CD4-positive, alpha-beta T cell (primary cell): ENCODE measurements at regions not wholly inside any gene's neighbourhood (a gene's known extent, or its start where the extent isn't known, plus 50 kb on each side); places are given as distances from the start of the nearest gene placed in this dataset.
"Not testable (repeated sequence)": the region's sequence is repeated elsewhere in the genome, so short reads cannot be mapped to it uniquely, and the experiment has no call there.

Experiments used
- ATAC-seq: fragments of 200-7000 bp; cut with Tn5 transposase; one replicate; pipeline ENCODE4 v1.10.0; 2022; ENCODE audit warnings: mild to moderate bottlenecking; ENCODE audit not compliant: poor library complexity
- CTCF ChIA-PET: fragments of 350-600 bp; sonication (Branson Sonifier 250); formaldehyde crosslinking; loops from one replicate; lab custom pipeline; 2021; ENCODE audit warnings: antibody characterized with exemption, inconsistent platforms; lab: Charles Lee
- POLR2A ChIA-PET: fragments of 350-600 bp; sonication (Branson Sonifier 250); formaldehyde crosslinking; loops from one replicate; lab custom pipeline; 2021; ENCODE audit warnings: antibody characterized with exemption, inconsistent platforms; lab: Charles Lee
- DNase-seq, 14 experiments: peaks; one replicate each; pipeline ENCODE4 v3.0.0-alpha.2; 2013 to 2020; ENCODE audit warnings: mixed read lengths in 2 of 14
- H3K27ac ChIP-seq, 2 donors: one replicate each; pipeline versions ENCODE4 v1.5.1 to v1.7.0; 2013; ENCODE audit warnings: low read length in 2 of 2, low read depth in 1 of 2, mild to moderate bottlenecking in 1 of 2
- H3K27me3 ChIP-seq, 2 experiments: 1 replicate in 1 of 2; 2 replicates in 1 of 2; pipeline versions ENCODE4 v1.6.1 to v1.7.0; 2013; ENCODE audit warnings: low read length in 2 of 2, control low read depth in 1 of 2, mild to moderate bottlenecking in 1 of 2, moderate library complexity in 1 of 2; ENCODE audit not compliant: insufficient read depth in 2 of 2, control insufficient read depth in 1 of 2
- H3K36me3 ChIP-seq: one replicate; pipeline ENCODE4 v1.6.1; 2013; ENCODE audit warnings: low read length, control low read depth; ENCODE audit not compliant: insufficient read depth
- H3K4me1 ChIP-seq: one replicate; pipeline ENCODE4 v1.6.1; 2013; ENCODE audit warnings: low read length, control low read depth; ENCODE audit not compliant: insufficient read depth
- H3K4me3 ChIP-seq: one replicate; pipeline ENCODE4 v1.5.1; 2013; ENCODE audit warnings: mild to moderate bottlenecking, low read length, moderate library complexity
- H3K9me3 ChIP-seq, 2 experiments: 1 replicate in 1 of 2; 2 replicates in 1 of 2; pipeline versions ENCODE4 v1.6.1 to v1.7.0; 2013; ENCODE audit warnings: low read length in 2 of 2, mild to moderate bottlenecking in 2 of 2, control low read depth in 1 of 2, moderate library complexity in 1 of 2; ENCODE audit not compliant: control insufficient read depth in 1 of 2, insufficient read depth in 1 of 2
- H3K27ac Mint-ChIP-seq: one replicate; pipeline ENCODE4 v1.8.0; 2020; ENCODE audit warnings: mixed read lengths
- H3K27me3 Mint-ChIP-seq: one replicate; pipeline ENCODE4 v1.8.0; 2021; ENCODE audit warnings: mixed read lengths
- H3K36me3 Mint-ChIP-seq: one replicate; pipeline ENCODE4 v1.8.0; 2021; ENCODE audit warnings: low read depth, mixed read lengths
- H3K4me1 Mint-ChIP-seq: one replicate; pipeline ENCODE4 v1.8.0; 2021; ENCODE audit warnings: low read depth, mixed read lengths
- H3K4me3 Mint-ChIP-seq: one replicate; pipeline ENCODE4 v1.8.0; 2020; ENCODE audit warnings: mild to moderate bottlenecking, mixed read lengths
- H3K9me3 Mint-ChIP-seq: one replicate; pipeline ENCODE4 v1.8.0; 2020; ENCODE audit warnings: mixed read lengths
- intact Hi-C, 2 experiments: fragments of 100-400 bp; cut with DNase I in 1 of 2; cut with micrococcal nuclease in 1 of 2; formaldehyde crosslinking; loops; one replicate each; pipeline versions ENCODE4 v1.15.1 to v1.9.0; 2023 to 2025; cut with DNase I, micrococcal nuclease
- TF ChIP-seq, protein P1 (sequence below): fragments of 200-600 bp; IDR thresholded peaks from one replicate; pipeline ENCODE4 v1.8.0; 2022; ENCODE audit warnings: antibody characterized with exemption, mild to moderate bottlenecking

GRCh38 chr4:77449171-77449570, 156.4 kb upstream of the CXCL13 start:
- Mint-ChIP-seq H3K27me3 (peaks cover 13% of the 10 kb centered on the region), H3K9me3 (no peaks in the 10 kb centered on the region), H3K27ac (no peak overlapping the region), H3K36me3 (no peaks in the 10 kb centered on the region), H3K4me3 (no peak overlapping the region), H3K4me1 (no peaks in the 10 kb centered on the region)
- Histone ChIP-seq H3K36me3 (no peaks in the 10 kb centered on the region), H3K4me1 (no peaks in the 10 kb centered on the region), H3K27me3 (peaks cover 0 to 6% of the 10 kb centered on the region in 2 experiments), H3K4me3 (no peak overlapping the region), H3K27ac (no peak overlapping the region), H3K9me3 (no peaks in the 10 kb centered on the region)
- POLR2A ChIA-PET: no interaction called here
- CTCF ChIA-PET: no interaction called here
- TF ChIP-seq, protein P1, sequence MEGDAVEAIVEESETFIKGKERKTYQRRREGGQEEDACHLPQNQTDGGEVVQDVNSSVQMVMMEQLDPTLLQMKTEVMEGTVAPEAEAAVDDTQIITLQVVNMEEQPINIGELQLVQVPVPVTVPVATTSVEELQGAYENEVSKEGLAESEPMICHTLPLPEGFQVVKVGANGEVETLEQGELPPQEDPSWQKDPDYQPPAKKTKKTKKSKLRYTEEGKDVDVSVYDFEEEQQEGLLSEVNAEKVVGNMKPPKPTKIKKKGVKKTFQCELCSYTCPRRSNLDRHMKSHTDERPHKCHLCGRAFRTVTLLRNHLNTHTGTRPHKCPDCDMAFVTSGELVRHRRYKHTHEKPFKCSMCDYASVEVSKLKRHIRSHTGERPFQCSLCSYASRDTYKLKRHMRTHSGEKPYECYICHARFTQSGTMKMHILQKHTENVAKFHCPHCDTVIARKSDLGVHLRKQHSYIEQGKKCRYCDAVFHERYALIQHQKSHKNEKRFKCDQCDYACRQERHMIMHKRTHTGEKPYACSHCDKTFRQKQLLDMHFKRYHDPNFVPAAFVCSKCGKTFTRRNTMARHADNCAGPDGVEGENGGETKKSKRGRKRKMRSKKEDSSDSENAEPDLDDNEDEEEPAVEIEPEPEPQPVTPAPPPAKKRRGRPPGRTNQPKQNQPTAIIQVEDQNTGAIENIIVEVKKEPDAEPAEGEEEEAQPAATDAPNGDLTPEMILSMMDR: no peak
- ATAC-seq: no peak
- DNase-seq: no peak
- intact Hi-C loops: no loop called here

GRCh38 chr4:77450006-77450405, 155.6 kb upstream of the CXCL13 start:
- H3K4me1 Mint-ChIP-seq: no peaks in the 10 kb centered on the region
- TF ChIP-seq, protein P1: no peak
- no peak overlapping the region for H3K27ac ChIP-seq
- intact Hi-C loops: no loop called here
- no peaks in the 10 kb centered on the region for H3K36me3 ChIP-seq
- H3K27me3 Mint-ChIP-seq: peaks cover 13% of the 10 kb centered on the region
- H3K27me3 ChIP-seq: peaks cover 0 to 6% of the 10 kb centered on the region in 2 experiments
- no peak overlapping the region for H3K4me3 ChIP-seq
- H3K9me3 Mint-ChIP-seq: no peaks in the 10 kb centered on the region
- ChIA-PET POLR2A (no interaction called here), CTCF (no interaction called here)
- H3K4me3 Mint-ChIP-seq: no peak overlapping the region
- ATAC-seq (no peak), DNase-seq (no peak)
- no peaks in the 10 kb centered on the region for H3K9me3 ChIP-seq
- no peaks in the 10 kb centered on the region for H3K36me3 Mint-ChIP-seq
- H3K27ac Mint-ChIP-seq: no peak overlapping the region
- no peaks in the 10 kb centered on the region for H3K4me1 ChIP-seq

- Histone ChIP-seq H3K36me3 (no peaks in the 10 kb centered on the region), H3K27ac (no peak overlapping the region), H3K27me3 (peaks cover 0 to 6% of the 10 kb centered on the region in 2 experiments), H3K9me3 (no peaks in the 10 kb centered on the region), H3K4me1 (no peaks in the 10 kb centered on the region), H3K4me3 (no peak overlapping the region)
- TF ChIP-seq, protein P1: no peak
- no peak for DNase-seq
- Mint-ChIP-seq H3K9me3 (no peaks in the 10 kb centered on the region), H3K27ac (no peak overlapping the region), H3K4me1 (no peaks in the 10 kb centered on the region), H3K36me3 (no peaks in the 10 kb centered on the region), H3K27me3 (peaks cover 13% of the 10 kb centered on the region), H3K4me3 (no peak overlapping the region)
- ATAC-seq: no peak
- ChIA-PET CTCF (no interaction called here), POLR2A (no interaction called here)
- intact Hi-C loops: no loop called here
Observed at GRCh38 chr4:77451530-77451929, 154.1 kb upstream of the CXCL13 start.

DNA sequence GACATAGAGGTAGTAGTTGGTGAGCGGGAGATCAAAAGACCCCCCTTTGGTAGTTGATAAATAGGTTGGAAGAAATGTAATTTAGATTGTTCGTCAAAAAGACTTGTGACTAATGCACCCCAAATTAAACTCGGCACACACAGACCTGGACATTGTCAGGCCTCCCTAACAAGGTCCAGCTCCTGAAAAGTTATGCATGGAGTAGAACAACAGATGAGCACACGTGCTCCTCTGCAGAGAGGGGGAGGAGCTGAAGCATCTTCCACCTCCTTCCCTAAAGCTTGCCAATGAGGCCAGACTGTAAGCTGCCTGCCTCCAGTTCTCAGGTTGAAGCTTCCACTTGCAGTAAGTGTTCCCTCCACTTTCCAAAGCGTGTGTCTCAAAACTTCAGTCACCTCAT, 153.5 kb upstream of the CXCL13 start:
- H3K27ac Mint-ChIP-seq, H3K4me3 Mint-ChIP-seq, H3K4me1 ChIP-seq, H3K27ac ChIP-seq, H3K4me1 Mint-ChIP-seq, H3K9me3 Mint-ChIP-seq, H3K36me3 ChIP-seq, POLR2A ChIA-PET, H3K9me3 ChIP-seq, ATAC-seq, H3K27me3 ChIP-seq, intact Hi-C loops, DNase-seq, H3K36me3 Mint-ChIP-seq, CTCF ChIA-PET, H3K4me3 ChIP-seq: not testable (repeated sequence)
- peaks cover 13% of the 10 kb centered on the region for H3K27me3 Mint-ChIP-seq
